Heart left ventricle (tissue), 16 donors: ENCODE measurements at regions not wholly inside any gene's neighbourhood (a gene's known extent, or its start where the extent isn't known, plus 50 kb on each side); places are given as distances from the start of the nearest gene placed in this dataset.
"Not testable (repeated sequence)": the region's sequence is repeated elsewhere in the genome, so short reads cannot be mapped to it uniquely, and the experiment has no call there.

Experiments used
- ATAC-seq, 4 donors: fragments of 200-7000 bp; cut with Tn5 transposase; one replicate each; pipeline ENCODE4 v1.9.1; 2020 to 2022; ENCODE audit warnings: moderate library complexity in 4 of 4, mild to moderate bottlenecking in 3 of 4, moderate number of reproducible peaks in 1 of 4
- DNase-seq, 5 donors: peaks; one replicate each; pipeline ENCODE4 v3.0.0-alpha.2; 2020
- H3K27ac ChIP-seq, 12 donors: fragments of 200-600 bp; sonication (generic) in 4 of 12; one replicate each; pipeline versions ENCODE4 v1.5.0 to v1.8.0; 2016 to 2022; ENCODE audit warnings: mild to moderate bottlenecking in 2 of 12
- H3K27me3 ChIP-seq, 9 donors: fragments of 200-600 bp; sonication (generic) in 2 of 9; one replicate each; pipeline versions ENCODE4 v1.5.1 to v1.8.0; 2016 to 2022; ENCODE audit warnings: mild to moderate bottlenecking in 3 of 9
- H3K36me3 ChIP-seq, 9 donors: fragments of 200-600 bp; sonication (generic) in 2 of 9; one replicate each; pipeline versions ENCODE4 v1.5.0 to v1.8.0; 2018 to 2022; ENCODE audit warnings: mild to moderate bottlenecking in 2 of 9
- H3K4me1 ChIP-seq, 12 donors: fragments of 200-600 bp; sonication (generic) in 4 of 12; one replicate each; pipeline versions ENCODE4 v1.5.0 to v1.8.0; 2016 to 2022; ENCODE audit warnings: mild to moderate bottlenecking in 3 of 12
- H3K4me3 ChIP-seq, 12 donors: fragments of 200-600 bp; sonication (generic) in 4 of 12; one replicate each; pipeline versions ENCODE4 v1.5.0 to v1.8.0; 2017 to 2022; ENCODE audit warnings: mild to moderate bottlenecking in 9 of 12, moderate library complexity in 4 of 12
- H3K9me3 ChIP-seq, 12 donors: fragments of 200-600 bp; sonication (generic) in 4 of 12; one replicate each; pipeline versions ENCODE4 v1.5.0 to v1.8.0; 2016 to 2022; ENCODE audit warnings: mild to moderate bottlenecking in 1 of 12
- POLR2A ChIP-seq, 2 donors: fragments of 450-650 bp; IDR thresholded peaks; one replicate each; pipeline ENCODE4 v1.6.1; 2017; ENCODE audit warnings: antibody characterized with exemption in 2 of 2, mild to moderate bottlenecking in 2 of 2, moderate library complexity in 2 of 2
- WGBS, 4 donors: extraction: QIAGEN DNeasy Blood & Tissue Kit in 2 of 4; methylation state at CpG; one replicate each; pipeline versions ENCODE4 v1.1.5 to v1.1.7; 2013 to 2018; 5-methylcytosine and 5-hydroxymethylcytosine counted together
- intact Hi-C, 10 donors: fragments of 100-400 bp; cut with DNase I; formaldehyde crosslinking; loops; one replicate each; pipeline versions ENCODE4 v1.11.1 to v1.14.2; 2022
- TF ChIP-seq, protein P1 (sequence below), 12 donors: fragments of 200-600 bp; sonication (generic) in 4 of 12; IDR thresholded peaks; one replicate each; pipeline versions ENCODE4 v1.5.0 to v1.8.0; 2018 to 2022; ENCODE audit warnings: antibody characterized with exemption in 12 of 12, mild to moderate bottlenecking in 5 of 12
- donor health status: ischemic (EF 13 %, LVEDD 7.1; RV severe dilation, severe dysfunction).
- donor health status: healthy with polysubstance abuse.
- donor health status: DM: no; HTN: yes; CAD: no.
- donor health status: DM: no; HTN: no; CAD: no.
- donor health status: ischemic (EF 25% LVEDD 6.9; RV normal size, moderate dysfunction).
- donor health status: ischemic (EF 25% LVEDD 5.7; RV mildly dilated, moderate dysfunction).
- donor health status: healthy.
- donor health status: DM: yes; HTN: yes; CAD: no.
- donor health status: ischemic (EF 35%, LVEDD 5.7; RV mildly dilated, moderate dysfunction).
- donor health status: nonischemic (EF 11% LVEDD 7.7; RV severe dilation, severe dysfunction).
- donor health status: DM: yes; HTN: yes; CAD: no.
- donor health status: PGD.
- donor health status: ischemic (EF 29% LVEDD 5.4; RV normal size, mild dysfunction).
- donor health status: nonischemic (EF 23%, LVEDD 6.1; RV moderate dilation, normal function).

DNA sequence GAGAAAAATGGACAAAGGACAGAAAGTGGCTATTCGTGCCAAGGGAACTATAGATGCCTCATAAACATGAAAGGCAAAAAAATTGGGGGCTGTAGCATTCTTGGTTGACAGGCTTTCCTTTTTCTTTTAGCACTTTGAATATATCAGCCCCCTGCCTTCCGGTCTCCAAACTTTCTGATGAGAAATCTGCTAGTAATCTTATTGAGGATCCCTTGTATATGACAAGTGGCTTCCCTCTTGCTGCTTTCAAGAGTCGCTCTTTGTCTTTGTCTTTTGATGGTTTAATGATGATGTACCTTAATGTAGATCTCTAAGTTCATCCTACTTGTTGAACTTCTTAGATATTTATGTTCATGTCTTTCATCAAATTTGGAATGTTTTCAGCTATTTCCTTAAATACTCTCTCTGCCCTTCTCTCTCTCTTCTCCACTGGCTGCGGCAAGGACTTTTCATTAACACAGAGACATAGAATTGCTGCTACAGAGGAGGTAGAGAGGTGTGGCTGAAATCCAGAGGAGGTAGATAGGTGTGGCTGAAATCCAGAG lies 59.4 kb upstream of the EPHB3 start:
- H3K27me3 ChIP-seq: peaks cover 0 to 39% (median 8%) of the 10 kb centered on the region in 9 donors
- ATAC-seq (no peak), DNase-seq (no peak)
- intact Hi-C loops: no loop called here
- no peak for TF ChIP-seq POLR2A (IDR thresholded peaks at IDR 0.05)
- TF ChIP-seq, protein P1, sequence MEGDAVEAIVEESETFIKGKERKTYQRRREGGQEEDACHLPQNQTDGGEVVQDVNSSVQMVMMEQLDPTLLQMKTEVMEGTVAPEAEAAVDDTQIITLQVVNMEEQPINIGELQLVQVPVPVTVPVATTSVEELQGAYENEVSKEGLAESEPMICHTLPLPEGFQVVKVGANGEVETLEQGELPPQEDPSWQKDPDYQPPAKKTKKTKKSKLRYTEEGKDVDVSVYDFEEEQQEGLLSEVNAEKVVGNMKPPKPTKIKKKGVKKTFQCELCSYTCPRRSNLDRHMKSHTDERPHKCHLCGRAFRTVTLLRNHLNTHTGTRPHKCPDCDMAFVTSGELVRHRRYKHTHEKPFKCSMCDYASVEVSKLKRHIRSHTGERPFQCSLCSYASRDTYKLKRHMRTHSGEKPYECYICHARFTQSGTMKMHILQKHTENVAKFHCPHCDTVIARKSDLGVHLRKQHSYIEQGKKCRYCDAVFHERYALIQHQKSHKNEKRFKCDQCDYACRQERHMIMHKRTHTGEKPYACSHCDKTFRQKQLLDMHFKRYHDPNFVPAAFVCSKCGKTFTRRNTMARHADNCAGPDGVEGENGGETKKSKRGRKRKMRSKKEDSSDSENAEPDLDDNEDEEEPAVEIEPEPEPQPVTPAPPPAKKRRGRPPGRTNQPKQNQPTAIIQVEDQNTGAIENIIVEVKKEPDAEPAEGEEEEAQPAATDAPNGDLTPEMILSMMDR (IDR thresholded peaks at IDR 0.05): no peak
- WGBS, 4 donors: 87 to 93% (median 91%) methylated on average over 4 of the region's 4 CpGs
- peaks cover 0 to 3% (median 0%) of the 10 kb centered on the region in 12 donors for H3K4me1 ChIP-seq
- H3K9me3 ChIP-seq: peaks cover 0 to 19% (median 7%) of the 10 kb centered on the region in 12 donors
- H3K4me3 ChIP-seq: no peak overlapping the region
- no peaks in the 10 kb centered on the region for H3K36me3 ChIP-seq
- H3K27ac ChIP-seq: no peak overlapping the region

DNA sequence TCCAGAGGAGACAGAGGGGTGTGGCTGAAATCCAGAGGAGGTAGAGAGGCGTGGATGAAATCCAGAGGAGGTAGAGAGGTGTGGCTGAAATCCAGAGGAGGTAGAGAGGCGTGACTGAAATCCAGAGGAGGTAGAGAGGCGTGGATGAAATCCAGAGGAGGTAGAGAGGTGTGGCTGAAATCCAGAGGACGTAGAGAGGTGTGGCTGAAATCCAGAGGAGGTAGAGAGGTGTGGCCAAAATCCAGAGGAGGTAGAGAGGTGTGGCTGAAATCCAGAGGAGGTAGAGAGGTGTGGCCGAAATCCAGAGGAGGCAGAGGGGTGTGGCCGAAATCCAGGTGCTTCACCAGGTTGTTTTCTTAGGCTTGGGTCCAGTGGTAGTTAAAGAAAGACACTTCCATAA lies 58.7 kb upstream of the EPHB3 start:
- H3K36me3 ChIP-seq, DNase-seq, ATAC-seq, intact Hi-C loops, H3K4me1 ChIP-seq, H3K27ac ChIP-seq, H3K4me3 ChIP-seq: not testable (repeated sequence)
- Histone ChIP-seq H3K9me3 (peaks cover 0 to 19% (median 7%) of the 10 kb centered on the region in 12 donors), H3K27me3 (peaks cover 0 to 46% (median 8%) of the 10 kb centered on the region in 9 donors)
- WGBS, 4 donors: 37 to 72% (median 56%) methylated on average over 6 of the region's 6 CpGs

DNA sequence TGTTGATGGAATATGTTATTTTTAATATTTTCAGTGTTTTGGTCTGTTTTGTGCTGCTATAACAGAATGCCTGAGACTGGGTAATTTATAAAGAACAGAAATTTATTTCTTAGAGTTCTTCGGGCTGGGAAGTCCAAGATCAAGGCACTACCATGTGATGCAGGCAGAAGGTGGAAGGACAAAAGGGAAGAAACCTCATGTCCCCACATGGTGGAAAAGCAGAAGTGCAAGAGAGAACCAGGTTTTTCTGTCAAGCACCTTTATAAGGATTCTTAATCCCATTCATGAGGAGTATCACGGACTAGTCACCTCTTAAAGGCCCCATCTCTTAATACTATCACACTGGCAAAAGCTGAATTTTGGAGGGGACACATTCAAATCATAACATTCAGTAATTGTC lies 57.9 kb upstream of the EPHB3 start:
- no peaks in the 10 kb centered on the region for H3K36me3 ChIP-seq
- peaks cover 0 to 19% (median 7%) of the 10 kb centered on the region in 12 donors for H3K9me3 ChIP-seq
- TF ChIP-seq, protein P1 (IDR thresholded peaks at IDR 0.05): no peak
- H3K27me3 ChIP-seq: peaks cover 0 to 51% (median 8%) of the 10 kb centered on the region in 9 donors
- intact Hi-C loops: no loop called here
- ATAC-seq (no peak), DNase-seq (no peak)
- H3K4me3 ChIP-seq: no peak overlapping the region
- 43 to 87% (median 54%) methylated on average over 2 of the region's 2 CpGs for WGBS, 4 donors
- no peak overlapping the region for H3K27ac ChIP-seq
- peaks cover 0 to under 1% (median 0%) of the 10 kb centered on the region in 12 donors for H3K4me1 ChIP-seq

DNA sequence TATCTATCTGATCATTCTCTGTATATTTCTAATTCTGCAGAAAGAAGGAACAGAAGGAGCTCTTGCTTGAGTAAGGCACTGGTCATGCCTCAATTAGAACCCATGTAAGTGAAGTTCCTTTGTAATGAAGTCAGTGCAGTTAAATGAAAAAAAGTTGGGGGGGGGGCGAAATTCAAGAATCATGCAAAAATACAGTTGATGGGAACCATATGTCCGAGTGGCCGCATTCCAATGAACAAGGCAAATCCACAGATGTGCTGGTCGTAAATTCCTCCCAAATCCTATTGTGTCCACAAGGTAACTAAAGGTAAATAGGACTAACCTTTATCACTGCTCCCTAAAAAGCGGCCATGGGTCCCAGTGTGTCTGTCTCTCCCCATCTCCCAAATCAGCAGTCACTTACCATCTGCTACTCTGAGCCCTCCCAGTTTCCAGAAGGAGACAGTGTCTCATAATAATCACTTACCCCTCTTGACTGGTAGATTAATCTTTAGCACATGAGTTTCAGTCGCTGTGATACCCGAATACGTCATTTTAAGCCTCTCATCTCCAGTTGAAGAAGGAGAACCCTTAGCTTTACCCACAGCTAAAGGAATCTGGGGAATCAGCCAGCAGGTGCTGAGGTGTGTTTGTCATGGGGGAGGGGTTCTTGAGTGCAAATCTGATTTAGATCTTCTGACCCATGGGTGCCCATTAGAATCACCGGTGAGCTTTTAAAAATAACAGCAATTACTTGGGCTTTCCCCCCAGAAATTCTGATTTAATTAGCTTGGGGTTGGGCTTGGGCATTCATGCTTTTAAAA lies 56.3 kb upstream of the EPHB3 start:
- H3K36me3 ChIP-seq: no peaks in the 10 kb centered on the region
- H3K4me3 ChIP-seq: no peak overlapping the region
- DNase-seq (no peak), ATAC-seq (no peak)
- H3K27me3 ChIP-seq: peaks cover 0 to 52% (median 9%) of the 10 kb centered on the region in 9 donors
- WGBS, 4 donors: 59 to 64% (median 62%) methylated on average over 9 of the region's 9 CpGs
- TF ChIP-seq, protein P1 (IDR thresholded peaks at IDR 0.05): no peak
- no peak for TF ChIP-seq POLR2A (IDR thresholded peaks at IDR 0.05)
- intact Hi-C loops: no loop called here
- H3K4me1 ChIP-seq: no peaks in the 10 kb centered on the region
- H3K27ac ChIP-seq: no peak overlapping the region
- H3K9me3 ChIP-seq: peaks cover 0 to 19% (median 7%) of the 10 kb centered on the region in 12 donors
